ENCODE measurements at regions not wholly inside any gene's neighbourhood (a gene's known extent, or its start where the extent isn't known, plus 50 kb on each side); places are given as distances from the start of the nearest gene placed in this dataset.

- TF ChIP-seq CTCF (IDR thresholded peaks at IDR 0.05) (no peak), POLR2A (IDR thresholded peaks at IDR 0.05) (no peak)
Measured at GRCh38 chr3:3461317-3461716, 281.8 kb upstream of the CRBN start.

All from Peyer's patch (tissue), 4 donors.